Osteocyte (in vitro differentiated cells): ENCODE measurements at regions not wholly inside any gene's neighbourhood (a gene's known extent, or its start where the extent isn't known, plus 50 kb on each side); places are given as distances from the start of the nearest gene placed in this dataset.

Experiments
- DNase-seq: peaks from one replicate; pipeline ENCODE4 v3.0.0; 2021; ENCODE audit warnings: mixed read lengths; ENCODE audit not compliant: unreplicated experiment; ENCODE audit errors: extremely low spot score
- H3K27ac Mint-ChIP-seq: one replicate; pipeline ENCODE4 v1.8.0; 2021; ENCODE audit warnings: mild to moderate bottlenecking, mixed read lengths; ENCODE audit not compliant: unreplicated experiment
- H3K27me3 Mint-ChIP-seq: one replicate; pipeline ENCODE4 v1.8.0; 2021; ENCODE audit warnings: mixed read lengths; ENCODE audit not compliant: unreplicated experiment
- H3K36me3 Mint-ChIP-seq: one replicate; pipeline ENCODE4 v1.8.0; 2021; ENCODE audit warnings: mixed read lengths; ENCODE audit not compliant: unreplicated experiment
- H3K4me1 Mint-ChIP-seq: one replicate; pipeline ENCODE4 v1.8.0; 2021; ENCODE audit warnings: mixed read lengths; ENCODE audit not compliant: unreplicated experiment
- H3K4me3 Mint-ChIP-seq: one replicate; pipeline ENCODE4 v1.8.0; 2021; ENCODE audit warnings: mild to moderate bottlenecking, moderate library complexity, mixed read lengths; ENCODE audit not compliant: unreplicated experiment
- H3K9me3 Mint-ChIP-seq: one replicate; pipeline ENCODE4 v1.8.0; 2021; ENCODE audit warnings: mixed read lengths; ENCODE audit not compliant: unreplicated experiment
- TF ChIP-seq, protein P1 (sequence below): fragments of 200-600 bp; sonication (generic); IDR thresholded peaks from 2 replicates; pipeline ENCODE4 v1.5.0; 2021; ENCODE audit warnings: antibody characterized with exemption, mild to moderate bottlenecking, moderate library complexity

DNA sequence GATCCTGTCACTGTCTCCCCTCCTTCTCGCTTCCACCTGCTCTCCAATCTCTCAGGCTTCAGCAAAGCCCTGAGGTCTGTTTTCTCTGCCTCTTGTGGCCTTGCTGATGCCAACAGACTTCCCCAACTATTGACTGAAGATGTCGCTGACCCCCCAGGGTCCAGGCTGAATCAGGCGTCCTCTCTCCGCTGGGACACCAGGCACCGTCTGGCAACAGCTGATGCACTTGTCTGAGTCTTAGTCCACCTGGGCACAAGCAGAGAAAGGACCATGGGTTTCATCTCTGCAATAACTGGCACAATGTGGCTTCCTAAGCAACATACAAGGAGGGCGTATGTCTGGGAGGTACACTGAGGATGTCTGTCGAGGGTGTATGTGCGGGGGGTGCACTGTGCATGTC, 248.7 kb upstream of the MYT1L start:
- DNase-seq, result peak; percentile 66
- Mint-ChIP-seq H3K4me1 (no peaks in the 10 kb centered on the region), H3K27ac (no peak overlapping the region), H3K4me3 (no peak overlapping the region), H3K36me3 (no peaks in the 10 kb centered on the region), H3K9me3 (peaks cover 23% of the 10 kb centered on the region), H3K27me3 (no peaks in the 10 kb centered on the region)
- TF ChIP-seq, protein P1, sequence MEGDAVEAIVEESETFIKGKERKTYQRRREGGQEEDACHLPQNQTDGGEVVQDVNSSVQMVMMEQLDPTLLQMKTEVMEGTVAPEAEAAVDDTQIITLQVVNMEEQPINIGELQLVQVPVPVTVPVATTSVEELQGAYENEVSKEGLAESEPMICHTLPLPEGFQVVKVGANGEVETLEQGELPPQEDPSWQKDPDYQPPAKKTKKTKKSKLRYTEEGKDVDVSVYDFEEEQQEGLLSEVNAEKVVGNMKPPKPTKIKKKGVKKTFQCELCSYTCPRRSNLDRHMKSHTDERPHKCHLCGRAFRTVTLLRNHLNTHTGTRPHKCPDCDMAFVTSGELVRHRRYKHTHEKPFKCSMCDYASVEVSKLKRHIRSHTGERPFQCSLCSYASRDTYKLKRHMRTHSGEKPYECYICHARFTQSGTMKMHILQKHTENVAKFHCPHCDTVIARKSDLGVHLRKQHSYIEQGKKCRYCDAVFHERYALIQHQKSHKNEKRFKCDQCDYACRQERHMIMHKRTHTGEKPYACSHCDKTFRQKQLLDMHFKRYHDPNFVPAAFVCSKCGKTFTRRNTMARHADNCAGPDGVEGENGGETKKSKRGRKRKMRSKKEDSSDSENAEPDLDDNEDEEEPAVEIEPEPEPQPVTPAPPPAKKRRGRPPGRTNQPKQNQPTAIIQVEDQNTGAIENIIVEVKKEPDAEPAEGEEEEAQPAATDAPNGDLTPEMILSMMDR, result no peak

DNA sequence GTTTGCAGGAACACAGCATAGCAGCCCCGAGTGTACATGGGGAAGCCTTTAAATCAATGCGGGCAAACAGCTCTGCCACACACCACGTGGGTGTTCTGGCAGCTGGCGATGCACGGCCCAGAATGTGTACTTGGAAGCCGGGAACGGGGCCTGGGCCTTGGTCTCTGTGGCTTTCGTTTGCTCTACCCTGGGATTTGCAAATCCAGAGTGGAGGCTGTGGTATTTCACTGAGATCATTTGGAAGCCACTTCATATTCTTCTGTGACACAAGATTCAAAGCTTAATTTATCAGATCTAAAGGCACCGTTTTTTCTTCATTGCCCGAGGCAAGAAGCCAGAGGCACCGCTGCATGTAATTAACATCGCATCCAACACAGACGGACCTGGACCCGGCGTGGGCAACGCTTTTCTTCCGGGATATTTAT, 246.3 kb upstream of the MYT1L start:
- Mint-ChIP-seq H3K27me3 (no peaks in the 10 kb centered on the region), H3K4me3 (no peak overlapping the region), H3K4me1 (no peaks in the 10 kb centered on the region), H3K9me3 (peaks cover 11% of the 10 kb centered on the region), H3K27ac (no peak overlapping the region), H3K36me3 (no peaks in the 10 kb centered on the region)
- peak; percentile 72 for DNase-seq
- TF ChIP-seq, protein P1, result no peak

DNA sequence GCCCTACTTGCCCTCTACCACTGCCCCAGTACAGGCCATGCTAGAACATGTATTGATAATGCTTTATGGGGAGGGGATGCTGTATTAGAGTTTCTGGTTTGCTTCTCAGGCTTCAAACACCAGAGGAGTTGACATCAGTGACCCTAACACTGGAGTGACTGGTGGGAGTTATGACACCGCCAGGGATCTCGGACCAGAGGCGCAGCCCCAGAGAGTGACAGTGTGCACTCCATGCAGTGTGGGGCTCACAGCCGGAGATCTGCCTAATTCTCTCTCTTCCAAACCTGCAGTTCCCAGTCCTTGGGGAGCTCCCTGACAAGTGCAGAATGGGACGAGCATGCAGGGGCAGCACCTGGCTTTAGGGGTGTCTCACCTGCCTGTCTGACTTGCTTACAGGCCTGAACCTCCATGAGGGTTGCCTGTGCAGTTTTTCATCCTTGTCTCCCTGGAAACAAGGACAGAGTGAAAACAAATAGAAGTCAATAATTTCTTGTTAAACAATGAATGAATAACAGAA, 244.9 kb upstream of the MYT1L start:
- Mint-ChIP-seq H3K4me3 (no peak overlapping the region), H3K36me3 (no peaks in the 10 kb centered on the region), H3K27ac (no peak overlapping the region), H3K4me1 (no peaks in the 10 kb centered on the region), H3K27me3 (no peaks in the 10 kb centered on the region), H3K9me3 (peaks cover 11% of the 10 kb centered on the region)
- peak; percentile 60 for DNase-seq
- TF ChIP-seq, protein P1, result no peak

DNA sequence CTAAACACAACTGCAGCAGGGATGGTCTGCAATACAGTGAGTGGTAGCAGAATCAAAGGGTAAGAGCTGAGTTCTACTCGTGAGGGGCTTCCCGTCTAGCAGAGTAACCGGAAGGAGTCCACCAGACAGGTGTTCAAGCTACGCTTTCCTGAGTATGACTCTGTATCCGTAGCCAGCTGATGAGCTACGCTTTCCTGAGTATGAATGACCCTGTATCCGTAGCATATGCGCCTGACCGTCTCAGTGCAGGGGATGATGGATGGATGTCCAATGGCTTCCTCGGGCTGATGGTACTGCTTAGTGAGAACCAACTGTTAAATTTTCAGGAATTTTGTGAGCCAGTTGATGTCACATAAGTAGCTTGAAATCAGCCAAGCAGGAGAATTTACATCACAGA, 244.1 kb upstream of the MYT1L start:
- Mint-ChIP-seq H3K27ac (no peak overlapping the region), H3K4me3 (no peak overlapping the region), H3K27me3 (no peaks in the 10 kb centered on the region), H3K9me3 (peaks cover 6% of the 10 kb centered on the region), H3K4me1 (no peaks in the 10 kb centered on the region), H3K36me3 (no peaks in the 10 kb centered on the region)
- TF ChIP-seq, protein P1, result no peak
- DNase-seq, result peak; percentile 42

DNA sequence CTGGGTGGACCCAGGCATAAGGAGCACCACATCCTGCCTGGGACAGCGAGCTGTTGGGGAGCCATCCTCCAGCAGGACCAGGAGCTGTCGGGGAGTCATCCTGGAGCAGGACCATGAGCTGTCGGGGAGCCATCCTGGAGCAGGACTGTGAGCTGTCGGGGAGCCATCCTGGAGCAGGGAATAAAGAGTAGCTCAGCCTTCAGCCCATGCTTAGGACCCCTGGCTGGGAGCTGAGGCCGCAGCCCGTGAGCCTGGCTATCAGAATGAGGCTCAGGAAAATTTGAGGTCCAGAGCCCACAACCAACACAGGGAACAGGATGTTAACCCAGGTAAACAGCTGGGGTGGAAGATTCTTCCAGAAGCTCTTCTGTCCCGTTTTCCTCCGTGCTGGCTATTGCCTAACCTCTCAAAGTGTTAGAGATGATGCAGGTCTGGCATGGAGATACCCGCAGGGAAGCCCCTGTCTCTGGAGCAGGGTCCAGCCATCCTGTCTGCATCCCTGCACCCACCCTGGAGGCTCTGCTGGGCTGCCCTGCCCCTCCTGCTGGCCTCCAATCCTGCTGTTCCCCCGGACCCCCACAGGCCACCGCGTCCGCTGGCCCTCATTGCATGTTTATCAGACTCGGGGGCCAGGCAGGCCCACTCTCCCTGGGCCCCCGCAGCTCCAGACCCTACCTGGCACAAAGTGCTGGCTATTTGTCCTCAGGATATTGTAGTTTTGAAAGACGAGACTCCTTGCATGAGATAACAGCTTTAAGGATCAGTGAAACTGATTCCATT, 243.5 kb upstream of the MYT1L start:
- DNase-seq, result peak; percentile 79
- Mint-ChIP-seq H3K4me1 (no peaks in the 10 kb centered on the region), H3K27ac (no peak overlapping the region), H3K4me3 (no peak overlapping the region), H3K27me3 (no peaks in the 10 kb centered on the region), H3K9me3 (peaks cover 8% of the 10 kb centered on the region), H3K36me3 (no peaks in the 10 kb centered on the region)
- TF ChIP-seq, protein P1, result no peak
